Activated naive CD4-positive, alpha-beta T cell treated with anti-CD3 and anti-CD28 coated beads, Interleukin-2, amount 50 U/mL, for 72 hours (primary cell): ENCODE measurements at regions not wholly inside any gene's neighbourhood (a gene's known extent, or its start where the extent isn't known, plus 50 kb on each side); places are given as distances from the start of the nearest gene placed in this dataset.

Experiments
- ATAC-seq, 2 donors: fragments of 150-1000 bp; cut with Tn5 transposase; 2 replicates each; pipeline ENCODE4 v1.10.0; 2021; ENCODE audit warnings: mild to moderate bottlenecking in 2 of 2, moderate library complexity in 2 of 2
- DNase-seq, 2 donors: peaks; one replicate each; pipeline ENCODE4 v3.0.0; 2021 to 2022; ENCODE audit warnings: low spot score in 2 of 2
- H3K27ac Mint-ChIP-seq, 2 donors: one replicate each; pipeline ENCODE4 v1.8.0; 2022; ENCODE audit warnings: mild to moderate bottlenecking in 2 of 2, mixed read lengths in 2 of 2
- H3K36me3 Mint-ChIP-seq, 2 donors: one replicate each; pipeline ENCODE4 v1.8.0; 2022; ENCODE audit warnings: mixed read lengths in 2 of 2
- H3K9me3 Mint-ChIP-seq, 2 donors: one replicate each; pipeline ENCODE4 v1.8.0; 2022; ENCODE audit warnings: mixed read lengths in 2 of 2

GRCh38 chr7:25771491-25771890, 380.5 kb upstream of the NFE2L3 start:
- no peaks in the 10 kb centered on the region for H3K9me3 Mint-ChIP-seq
- H3K36me3 Mint-ChIP-seq, result no peaks in the 10 kb centered on the region
- ATAC-seq, result no peak
- no peak overlapping the region for H3K27ac Mint-ChIP-seq
- no peak for DNase-seq

- ATAC-seq (no peak), DNase-seq (no peak)
- H3K9me3 Mint-ChIP-seq, result no peaks in the 10 kb centered on the region
- H3K27ac Mint-ChIP-seq, result no peak overlapping the region
- H3K36me3 Mint-ChIP-seq, result no peaks in the 10 kb centered on the region
Observed at GRCh38 chr7:25772802-25773201, 379.2 kb upstream of the NFE2L3 start.

GRCh38 chr7:25774675-25775074, 377.3 kb upstream of the NFE2L3 start:
- Mint-ChIP-seq H3K27ac (no peak overlapping the region), H3K36me3 (no peaks in the 10 kb centered on the region), H3K9me3 (no peaks in the 10 kb centered on the region)
- DNase-seq (no peak), ATAC-seq (no peak)

GRCh38 chr7:25775570-25775969, 376.4 kb upstream of the NFE2L3 start:
- DNase-seq, result no peak
- no peaks in the 10 kb centered on the region for H3K9me3 Mint-ChIP-seq
- no peak overlapping the region for H3K27ac Mint-ChIP-seq
- H3K36me3 Mint-ChIP-seq, result no peaks in the 10 kb centered on the region
- no peak for ATAC-seq

GRCh38 chr7:25775999-25776743, 375.8 kb upstream of the NFE2L3 start:
- no peak overlapping the region for H3K27ac Mint-ChIP-seq
- H3K9me3 Mint-ChIP-seq, result no peaks in the 10 kb centered on the region
- no peak for ATAC-seq
- DNase-seq, result no peak
- no peaks in the 10 kb centered on the region for H3K36me3 Mint-ChIP-seq

GRCh38 chr7:25776744-25777123, 375.3 kb upstream of the NFE2L3 start:
- H3K27ac Mint-ChIP-seq, result no peak overlapping the region
- no peak for DNase-seq
- no peaks in the 10 kb centered on the region for H3K36me3 Mint-ChIP-seq
- ATAC-seq, result no peak
- no peaks in the 10 kb centered on the region for H3K9me3 Mint-ChIP-seq

GRCh38 chr7:25777969-25778708, 373.9 kb upstream of the NFE2L3 start:
- no peaks in the 10 kb centered on the region for H3K36me3 Mint-ChIP-seq
- ATAC-seq (no peak), DNase-seq (no peak)
- H3K9me3 Mint-ChIP-seq, result no peaks in the 10 kb centered on the region
- H3K27ac Mint-ChIP-seq, result no peak overlapping the region

GRCh38 chr7:25779002-25779546, 372.9 kb upstream of the NFE2L3 start:
- ATAC-seq, result no peak
- no peaks in the 10 kb centered on the region for H3K36me3 Mint-ChIP-seq
- no peak overlapping the region for H3K27ac Mint-ChIP-seq
- no peaks in the 10 kb centered on the region for H3K9me3 Mint-ChIP-seq
- no peak for DNase-seq

GRCh38 chr7:25780904-25781303, 371.1 kb upstream of the NFE2L3 start:
- no peak for ATAC-seq
- Mint-ChIP-seq H3K9me3 (peaks cover 0 to 3% of the 10 kb centered on the region in 2 donors), H3K36me3 (no peaks in the 10 kb centered on the region), H3K27ac (no peak overlapping the region)
- DNase-seq, result no peak

- no peak for ATAC-seq
- Mint-ChIP-seq H3K36me3 (no peaks in the 10 kb centered on the region), H3K27ac (no peak overlapping the region), H3K9me3 (peaks cover 0 to 3% of the 10 kb centered on the region in 2 donors)
- DNase-seq, result no peak
Observed at GRCh38 chr7:25781704-25782103, 370.3 kb upstream of the NFE2L3 start.

GRCh38 chr7:25786936-25787335, 365.1 kb upstream of the NFE2L3 start:
- DNase-seq (no peak), ATAC-seq (no peak)
- H3K27ac Mint-ChIP-seq, result no peak overlapping the region
- peaks cover 0 to 3% of the 10 kb centered on the region in 2 donors for H3K9me3 Mint-ChIP-seq
- H3K36me3 Mint-ChIP-seq, result no peaks in the 10 kb centered on the region

GRCh38 chr7:25787336-25787735, 364.7 kb upstream of the NFE2L3 start:
- ATAC-seq, result no peak
- Mint-ChIP-seq H3K9me3 (peaks cover 0 to 3% of the 10 kb centered on the region in 2 donors), H3K36me3 (no peaks in the 10 kb centered on the region), H3K27ac (no peak overlapping the region)
- DNase-seq, result no peak

GRCh38 chr7:25788371-25788770, 363.6 kb upstream of the NFE2L3 start:
- no peak for DNase-seq

GRCh38 chr7:25788961-25789620, 362.9 kb upstream of the NFE2L3 start:
- DNase-seq (no peak), ATAC-seq (no peak)
- Mint-ChIP-seq H3K27ac (no peak overlapping the region), H3K9me3 (peaks cover 0 to 3% of the 10 kb centered on the region in 2 donors), H3K36me3 (no peaks in the 10 kb centered on the region)

More at GRCh38 chr7:25788371-25788770, 363.6 kb upstream of the NFE2L3 start:
- Mint-ChIP-seq H3K9me3 (peaks cover 0 to 3% of the 10 kb centered on the region in 2 donors), H3K36me3 (no peaks in the 10 kb centered on the region), H3K27ac (no peak overlapping the region)
- no peak for ATAC-seq

- H3K27ac Mint-ChIP-seq, result no peak overlapping the region
- ATAC-seq, result no peak
- no peaks in the 10 kb centered on the region for H3K36me3 Mint-ChIP-seq
- H3K9me3 Mint-ChIP-seq, result peaks cover 0 to 3% of the 10 kb centered on the region in 2 donors
- no peak for DNase-seq
Observed at GRCh38 chr7:25789701-25790640, 362.0 kb upstream of the NFE2L3 start.

- no peak overlapping the region for H3K27ac Mint-ChIP-seq
- ATAC-seq (no peak), DNase-seq (no peak)
- H3K36me3 Mint-ChIP-seq, result no peaks in the 10 kb centered on the region
- H3K9me3 Mint-ChIP-seq, result no peaks in the 10 kb centered on the region
Observed at GRCh38 chr7:25790963-25791362, 361.0 kb upstream of the NFE2L3 start.
